SK-N-SH treated with all-trans-retinoic acid at 6 μM for 48 hours (cell line): ENCODE measurements at regions not wholly inside any gene's neighbourhood (a gene's known extent, or its start where the extent isn't known, plus 50 kb on each side); places are given as distances from the start of the nearest gene placed in this dataset.
A peak's percentile ranks its signal among the peaks of the same experiment; 100 is the strongest.

Experiments
- ATAC-seq: fragments of 200-7000 bp; cut with Tn5 transposase; 3 replicates; pipeline ENCODE4 v1.9.1; 2020; ENCODE audit warnings: mild to moderate bottlenecking, moderate library complexity
- ARNTL ChIP-seq: fragments of 450-650 bp; formaldehyde crosslinking; IDR thresholded peaks from 2 replicates; pipeline ENCODE4 v1.5.0; 2020; ENCODE audit warnings: low read depth, mild to moderate bottlenecking, moderate library complexity, borderline replicate concordance
- BACH2 ChIP-seq: fragments of 250-450 bp; sonication (Bioruptor Pico); IDR thresholded peaks from 2 replicates; pipeline ENCODE4 v1.9.0; 2021; ENCODE audit warnings: mild to moderate bottlenecking, borderline replicate concordance
- CSDC2 ChIP-seq: fragments of 250-450 bp; sonication (Bioruptor Pico); IDR thresholded peaks from 2 replicates; pipeline ENCODE4 v1.5.0; 2020; ENCODE audit warnings: mild to moderate bottlenecking, moderate library complexity
- ESRRG ChIP-seq: fragments of 250-450 bp; sonication (Bioruptor Pico); IDR thresholded peaks from 2 replicates; pipeline ENCODE4 v1.6.1; 2021; ENCODE audit warnings: mild to moderate bottlenecking
- GLIS3 ChIP-seq: fragments of 250-450 bp; sonication (Bioruptor Pico); IDR thresholded peaks from 2 replicates; pipeline ENCODE4 v1.5.0; 2020; ENCODE audit warnings: mild to moderate bottlenecking, moderate library complexity
- ISL1 ChIP-seq: fragments of 250-450 bp; sonication (Bioruptor Pico); IDR thresholded peaks from 2 replicates; pipeline ENCODE4 v2.1.2; 2022; ENCODE audit warnings: mild to moderate bottlenecking, moderate library complexity
- OSR1 ChIP-seq: fragments of 250-450 bp; sonication (Bioruptor Pico); IDR thresholded peaks from 2 replicates; pipeline ENCODE4 v1.8.0; 2022; ENCODE audit warnings: moderate library complexity, mild to moderate bottlenecking, inconsistent platforms
- PPARA ChIP-seq: fragments of 250-450 bp; sonication (Bioruptor Pico); IDR thresholded peaks from 2 replicates; pipeline ENCODE4 v1.5.0; 2020; ENCODE audit warnings: mild to moderate bottlenecking, borderline replicate concordance
- RARB ChIP-seq: fragments of 250-450 bp; sonication (Bioruptor Pico); IDR thresholded peaks from 2 replicates; pipeline ENCODE4 v1.8.0; 2021; ENCODE audit warnings: mild to moderate bottlenecking, moderate library complexity
- SNAI2 ChIP-seq: fragments of 250-450 bp; sonication (Bioruptor Pico); IDR thresholded peaks from 2 replicates; pipeline ENCODE4 v1.5.0; 2020; ENCODE audit warnings: mild to moderate bottlenecking, moderate library complexity
- TCF4 ChIP-seq: fragments of 250-450 bp; sonication (Bioruptor Pico); IDR thresholded peaks from 2 replicates; pipeline ENCODE4 v1.8.0; 2021; ENCODE audit warnings: mild to moderate bottlenecking, moderate library complexity, borderline replicate concordance
- TOX ChIP-seq: fragments of 250-450 bp; sonication (Bioruptor Pico); IDR thresholded peaks from 2 replicates; pipeline ENCODE4 v1.8.0; 2021; ENCODE audit warnings: mild to moderate bottlenecking, moderate library complexity, borderline replicate concordance
- ZC3H10 ChIP-seq: fragments of 250-450 bp; sonication (Bioruptor Pico); IDR thresholded peaks from 2 replicates; pipeline ENCODE4 v1.5.1; 2021; ENCODE audit warnings: mild to moderate bottlenecking, moderate library complexity
- ZNF565 ChIP-seq: fragments of 450-650 bp; formaldehyde crosslinking; conservative IDR thresholded peaks from 2 replicates; pipeline ENCODE4 v1.5.0; 2020; ENCODE audit warnings: low read depth, mild to moderate bottlenecking, moderate library complexity
- ZNF70 ChIP-seq: fragments of 450-650 bp; formaldehyde crosslinking; IDR thresholded peaks from 2 replicates; pipeline ENCODE4 v1.5.0; 2020; ENCODE audit warnings: mild to moderate bottlenecking, moderate library complexity
- ZNF8 ChIP-seq: fragments of 450-650 bp; formaldehyde crosslinking; IDR thresholded peaks from 2 replicates; pipeline ENCODE4 v1.5.0; 2020; ENCODE audit warnings: mild to moderate bottlenecking, moderate library complexity
- TF ChIP-seq, protein P1 (sequence below): fragments of 250-450 bp; sonication (Bioruptor Pico); IDR thresholded peaks from 2 replicates; pipeline ENCODE4 v1.5.1; 2021; ENCODE audit warnings: mild to moderate bottlenecking, moderate library complexity
- TF ChIP-seq, protein P2 (sequence below): fragments of 250-450 bp; sonication (Bioruptor Pico); IDR thresholded peaks from 2 replicates; pipeline ENCODE4 v1.5.1; 2020; ENCODE audit warnings: low read depth, mild to moderate bottlenecking, moderate library complexity
- TF ChIP-seq, protein P3 (sequence below): fragments of 250-450 bp; sonication (Bioruptor Pico); IDR thresholded peaks from 2 replicates; pipeline ENCODE4 v1.8.0; 2020; ENCODE audit warnings: mild to moderate bottlenecking, moderate library complexity, borderline replicate concordance

DNA sequence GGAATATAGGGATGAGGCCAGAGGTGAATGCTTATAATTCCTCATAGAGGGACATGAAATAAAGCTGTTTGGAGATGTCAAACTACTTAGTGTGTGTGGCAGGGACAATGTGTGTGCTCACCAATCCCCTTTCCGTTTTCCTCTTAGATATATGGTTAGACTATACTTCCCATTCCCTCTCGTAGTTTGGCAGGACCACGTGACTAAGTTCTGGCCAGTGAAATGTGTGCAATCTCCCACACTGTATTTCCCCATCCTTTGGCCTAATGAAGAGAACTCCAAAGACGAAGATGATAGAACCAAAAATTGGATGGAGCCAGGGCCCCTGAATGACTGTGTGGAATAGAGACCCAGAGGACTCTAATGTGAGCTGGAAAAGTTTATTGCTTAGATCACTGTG is 233.4 kb upstream of the KLF4 start:
- ATAC-seq = no peak

DNA sequence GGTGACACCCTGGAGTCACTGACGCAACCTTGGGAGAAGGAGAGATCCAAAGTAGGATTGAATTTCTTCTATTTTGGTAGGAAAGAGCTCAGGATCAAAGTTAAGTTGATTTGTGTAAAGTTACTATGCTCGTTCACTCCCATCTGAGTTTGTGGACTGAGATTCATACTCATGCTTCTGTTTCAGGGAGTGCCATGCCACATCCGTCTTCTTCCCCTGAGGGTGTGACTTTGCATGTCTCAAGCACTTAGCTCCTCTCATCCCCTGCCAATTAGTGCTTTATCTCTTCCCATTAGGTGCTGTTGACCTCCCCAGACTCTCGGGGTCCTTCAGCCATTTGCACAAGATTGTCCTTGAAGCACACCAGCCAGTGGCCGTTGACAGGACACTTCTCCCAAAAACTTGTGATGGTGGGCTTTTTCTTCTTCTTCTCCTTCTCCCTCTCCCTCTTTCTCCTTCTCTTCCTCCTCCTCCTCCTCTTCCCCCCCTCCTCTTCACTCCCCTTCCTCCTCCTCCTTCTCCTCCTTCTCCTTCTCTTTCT is 232.2 kb upstream of the KLF4 start:
- no peak for ATAC-seq
- no peak for TF ChIP-seq ESRRG (CRISPR knock-in tag)
- TF ChIP-seq ZNF70 (CRISPR knock-in tag) = no peak
- TF ChIP-seq SNAI2 (CRISPR knock-in tag) = no peak
- no peak for TF ChIP-seq BACH2 (CRISPR knock-in tag)
- TF ChIP-seq GLIS3 (CRISPR knock-in tag) = no peak
- no peak for TF ChIP-seq OSR1
- no peak for TF ChIP-seq ZNF8 (CRISPR knock-in tag)
- TF ChIP-seq ARNTL (CRISPR knock-in tag) = no peak
- TF ChIP-seq TCF4 (CRISPR knock-in tag) = no peak
- TF ChIP-seq, protein P1, sequence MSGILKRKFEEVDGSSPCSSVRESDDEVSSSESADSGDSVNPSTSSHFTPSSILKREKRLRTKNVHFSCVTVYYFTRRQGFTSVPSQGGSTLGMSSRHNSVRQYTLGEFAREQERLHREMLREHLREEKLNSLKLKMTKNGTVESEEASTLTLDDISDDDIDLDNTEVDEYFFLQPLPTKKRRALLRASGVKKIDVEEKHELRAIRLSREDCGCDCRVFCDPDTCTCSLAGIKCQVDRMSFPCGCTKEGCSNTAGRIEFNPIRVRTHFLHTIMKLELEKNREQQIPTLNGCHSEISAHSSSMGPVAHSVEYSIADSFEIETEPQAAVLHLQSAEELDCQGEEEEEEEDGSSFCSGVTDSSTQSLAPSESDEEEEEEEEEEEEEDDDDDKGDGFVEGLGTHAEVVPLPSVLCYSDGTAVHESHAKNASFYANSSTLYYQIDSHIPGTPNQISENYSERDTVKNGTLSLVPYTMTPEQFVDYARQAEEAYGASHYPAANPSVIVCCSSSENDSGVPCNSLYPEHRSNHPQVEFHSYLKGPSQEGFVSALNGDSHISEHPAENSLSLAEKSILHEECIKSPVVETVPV (CRISPR knock-in tag) = no peak
- no peak for TF ChIP-seq PPARA (CRISPR knock-in tag)
- TF ChIP-seq CSDC2 (CRISPR knock-in tag) = no peak
- no peak for TF ChIP-seq ZC3H10 (CRISPR knock-in tag)
- no peak for TF ChIP-seq RARB (CRISPR knock-in tag)
- TF ChIP-seq TOX (CRISPR knock-in tag) = no peak
- TF ChIP-seq, protein P2, sequence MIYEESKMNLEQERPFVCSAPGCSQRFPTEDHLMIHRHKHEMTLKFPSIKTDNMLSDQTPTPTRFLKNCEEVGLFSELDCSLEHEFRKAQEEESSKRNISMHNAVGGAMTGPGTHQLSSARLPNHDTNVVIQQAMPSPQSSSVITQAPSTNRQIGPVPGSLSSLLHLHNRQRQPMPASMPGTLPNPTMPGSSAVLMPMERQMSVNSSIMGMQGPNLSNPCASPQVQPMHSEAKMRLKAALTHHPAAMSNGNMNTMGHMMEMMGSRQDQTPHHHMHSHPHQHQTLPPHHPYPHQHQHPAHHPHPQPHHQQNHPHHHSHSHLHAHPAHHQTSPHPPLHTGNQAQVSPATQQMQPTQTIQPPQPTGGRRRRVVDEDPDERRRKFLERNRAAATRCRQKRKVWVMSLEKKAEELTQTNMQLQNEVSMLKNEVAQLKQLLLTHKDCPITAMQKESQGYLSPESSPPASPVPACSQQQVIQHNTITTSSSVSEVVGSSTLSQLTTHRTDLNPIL = no peak
- no peak for TF ChIP-seq ZNF565
- no peak for TF ChIP-seq ISL1 (CRISPR knock-in tag)
- TF ChIP-seq, all 23 proteins: peak for 0

More for the DNA sequence above, 233.4 kb upstream of the KLF4 start:
- no peak for TF ChIP-seq TCF4 (CRISPR knock-in tag)
- no peak for TF ChIP-seq ARNTL (CRISPR knock-in tag)
- TF ChIP-seq, protein P3, sequence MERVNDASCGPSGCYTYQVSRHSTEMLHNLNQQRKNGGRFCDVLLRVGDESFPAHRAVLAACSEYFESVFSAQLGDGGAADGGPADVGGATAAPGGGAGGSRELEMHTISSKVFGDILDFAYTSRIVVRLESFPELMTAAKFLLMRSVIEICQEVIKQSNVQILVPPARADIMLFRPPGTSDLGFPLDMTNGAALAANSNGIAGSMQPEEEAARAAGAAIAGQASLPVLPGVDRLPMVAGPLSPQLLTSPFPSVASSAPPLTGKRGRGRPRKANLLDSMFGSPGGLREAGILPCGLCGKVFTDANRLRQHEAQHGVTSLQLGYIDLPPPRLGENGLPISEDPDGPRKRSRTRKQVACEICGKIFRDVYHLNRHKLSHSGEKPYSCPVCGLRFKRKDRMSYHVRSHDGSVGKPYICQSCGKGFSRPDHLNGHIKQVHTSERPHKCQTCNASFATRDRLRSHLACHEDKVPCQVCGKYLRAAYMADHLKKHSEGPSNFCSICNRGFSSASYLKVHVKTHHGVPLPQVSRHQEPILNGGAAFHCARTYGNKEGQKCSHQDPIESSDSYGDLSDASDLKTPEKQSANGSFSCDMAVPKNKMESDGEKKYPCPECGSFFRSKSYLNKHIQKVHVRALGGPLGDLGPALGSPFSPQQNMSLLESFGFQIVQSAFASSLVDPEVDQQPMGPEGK (CRISPR knock-in tag) = no peak
- TF ChIP-seq, protein P1 (CRISPR knock-in tag) = no peak
- TF ChIP-seq, all 23 proteins: peak for 0

DNA sequence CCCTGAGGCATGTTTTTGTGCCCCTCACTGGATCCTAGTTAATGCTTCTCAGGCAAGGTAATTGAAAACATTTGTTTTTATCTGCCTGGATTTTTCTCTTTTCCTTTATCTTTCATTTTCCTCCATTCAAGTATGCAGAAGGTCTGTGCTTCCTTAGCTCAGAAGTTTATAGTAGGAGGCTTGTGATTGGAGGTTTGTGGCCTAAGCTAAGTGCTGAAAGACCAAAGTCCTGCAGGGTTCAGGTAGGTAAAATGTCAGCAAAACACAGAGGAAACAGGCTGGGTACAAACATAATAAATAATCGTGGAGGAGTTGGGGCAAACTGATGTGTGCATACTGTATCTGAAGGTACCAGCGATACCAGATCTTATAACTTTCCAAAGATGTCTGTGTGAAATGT is 230.9 kb upstream of the KLF4 start:
- TF ChIP-seq ZNF70 (CRISPR knock-in tag) (no peak), SNAI2 (CRISPR knock-in tag) (no peak), ZNF565 (no peak), ARNTL (CRISPR knock-in tag) (no peak), RARB (CRISPR knock-in tag) (no peak), TCF4 (CRISPR knock-in tag) (no peak)
- TF ChIP-seq, protein P2 = no peak
- peak; percentile 35; the same call in 2 of the 3 replicates for ATAC-seq

DNA sequence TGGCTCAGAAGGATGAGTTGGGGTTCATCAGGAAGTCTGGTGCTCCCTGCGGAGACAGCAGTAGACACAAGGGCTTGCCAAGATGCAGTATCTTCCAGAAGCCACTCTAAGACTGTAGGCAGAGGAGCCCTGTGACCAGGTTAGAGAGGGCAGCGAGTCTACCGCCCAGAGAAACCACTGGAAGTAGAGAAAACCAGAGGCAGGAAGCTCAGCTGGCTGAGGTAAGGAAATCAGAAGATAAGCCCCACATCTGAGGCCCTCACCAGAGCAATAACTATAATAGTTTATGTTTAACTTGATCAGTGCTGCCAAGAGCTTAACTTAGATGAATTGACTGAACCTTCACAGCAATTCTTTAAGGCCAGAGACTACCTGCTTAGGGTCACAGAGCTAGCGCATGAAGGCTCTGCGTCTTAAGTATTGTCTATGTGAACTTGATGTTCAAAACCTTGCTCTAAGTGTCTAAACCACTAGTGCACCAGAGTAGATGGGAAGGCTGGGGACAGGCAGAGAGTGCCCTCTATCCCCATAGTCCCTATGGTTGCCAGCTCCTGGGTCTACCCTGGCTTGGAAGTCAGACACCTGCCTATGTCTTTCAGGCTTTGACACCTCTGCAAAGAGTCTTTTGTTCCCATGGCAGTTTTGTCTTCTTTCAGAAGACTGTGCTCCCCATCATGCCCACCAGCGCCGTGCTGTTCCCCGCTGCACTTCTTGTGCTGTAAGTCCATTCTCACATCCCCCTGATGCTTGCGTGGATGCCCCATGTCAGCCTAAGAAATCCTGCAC is 228.2 kb upstream of the KLF4 start:
- no peak for ATAC-seq
- TF ChIP-seq, protein P2 = no peak
- TF ChIP-seq ISL1 (CRISPR knock-in tag) (no peak), ZC3H10 (CRISPR knock-in tag) (no peak), CSDC2 (CRISPR knock-in tag) (no peak), SNAI2 (CRISPR knock-in tag) (no peak), GLIS3 (CRISPR knock-in tag) (no peak), ARNTL (CRISPR knock-in tag) (no peak), BACH2 (CRISPR knock-in tag) (no peak), ZNF70 (CRISPR knock-in tag) (no peak), ZNF565 (no peak), RARB (CRISPR knock-in tag) (no peak), TOX (CRISPR knock-in tag) (no peak)
- TF ChIP-seq, protein P1 (CRISPR knock-in tag) = no peak
- TF ChIP-seq, protein P3 (CRISPR knock-in tag) = no peak
